Brain microvascular endothelial cell (primary cell): ENCODE measurements at regions not wholly inside any gene's neighbourhood (a gene's known extent, or its start where the extent isn't known, plus 50 kb on each side); places are given as distances from the start of the nearest gene placed in this dataset.
A peak's percentile ranks its signal among the peaks of the same experiment; 100 is the strongest.

ENCODE experiments used
- DNase-seq: peaks from one replicate; pipeline ENCODE4 v3.0.0-alpha.2; 2020
- H3K27ac ChIP-seq: fragments of 250-450 bp; sonication (Bioruptor Pico); 2 replicates; pipeline ENCODE4 v1.5.1; 2020; ENCODE audit warnings: mild to moderate bottlenecking, moderate library complexity
- H3K27me3 ChIP-seq: fragments of 250-450 bp; sonication (Bioruptor Pico); replicated peaks from 2 replicates; pipeline ENCODE4 v1.5.1; 2020; ENCODE audit warnings: mild to moderate bottlenecking
- H3K36me3 ChIP-seq: fragments of 250-450 bp; sonication (Bioruptor Pico); replicated peaks from 2 replicates; pipeline ENCODE4 v1.5.1; 2020; ENCODE audit warnings: mild to moderate bottlenecking
- H3K4me3 ChIP-seq: 2 replicates; pipeline ENCODE4 v1.5.1; 2011; ENCODE audit warnings: low read depth, mild to moderate bottlenecking, control low read depth, low read length, moderate library complexity
- in situ Hi-C: cut with HindIII; loops from 2 replicates; pipeline ENCODE4 v1.10.0; 2017; ENCODE audit warnings: low sequenced_read_pairs, low pct_ligation_motif_present
- TF ChIP-seq, protein P1 (sequence below): IDR thresholded peaks from 2 replicates; pipeline ENCODE4 v1.5.1; 2011; ENCODE audit warnings: low read depth, mild to moderate bottlenecking, moderate library complexity, low read length, control low read depth, inconsistent platforms; ENCODE audit errors: missing control alignments

DNA sequence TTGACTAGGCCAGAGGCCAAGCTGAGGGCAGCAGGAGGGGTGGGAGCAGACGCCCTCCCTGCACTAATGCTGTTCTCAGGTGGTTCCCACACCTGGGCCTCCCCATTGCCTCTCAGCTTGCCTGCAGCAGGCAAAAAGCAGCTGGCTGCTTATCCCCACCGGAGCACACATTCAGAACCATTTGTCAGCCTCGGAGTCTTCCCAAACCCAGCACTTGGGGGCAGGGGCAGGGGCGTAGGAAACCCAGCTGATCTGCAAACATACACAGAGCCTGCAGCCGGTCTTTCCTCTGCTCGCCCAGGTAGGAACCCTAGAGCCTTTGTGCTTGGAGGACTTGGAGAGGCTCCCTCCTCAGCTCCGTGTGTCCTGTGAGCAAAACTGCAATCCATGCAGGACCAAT, 249.8 kb downstream of the CYP26B1 start:
- no peak for DNase-seq
- Histone ChIP-seq H3K27me3 (no peaks in the 10 kb centered on the region), H3K36me3 (no peaks in the 10 kb centered on the region), H3K4me3 (no peak overlapping the region), H3K27ac (no peak overlapping the region)
- in situ Hi-C loops, result no loop called here
- TF ChIP-seq, protein P1, sequence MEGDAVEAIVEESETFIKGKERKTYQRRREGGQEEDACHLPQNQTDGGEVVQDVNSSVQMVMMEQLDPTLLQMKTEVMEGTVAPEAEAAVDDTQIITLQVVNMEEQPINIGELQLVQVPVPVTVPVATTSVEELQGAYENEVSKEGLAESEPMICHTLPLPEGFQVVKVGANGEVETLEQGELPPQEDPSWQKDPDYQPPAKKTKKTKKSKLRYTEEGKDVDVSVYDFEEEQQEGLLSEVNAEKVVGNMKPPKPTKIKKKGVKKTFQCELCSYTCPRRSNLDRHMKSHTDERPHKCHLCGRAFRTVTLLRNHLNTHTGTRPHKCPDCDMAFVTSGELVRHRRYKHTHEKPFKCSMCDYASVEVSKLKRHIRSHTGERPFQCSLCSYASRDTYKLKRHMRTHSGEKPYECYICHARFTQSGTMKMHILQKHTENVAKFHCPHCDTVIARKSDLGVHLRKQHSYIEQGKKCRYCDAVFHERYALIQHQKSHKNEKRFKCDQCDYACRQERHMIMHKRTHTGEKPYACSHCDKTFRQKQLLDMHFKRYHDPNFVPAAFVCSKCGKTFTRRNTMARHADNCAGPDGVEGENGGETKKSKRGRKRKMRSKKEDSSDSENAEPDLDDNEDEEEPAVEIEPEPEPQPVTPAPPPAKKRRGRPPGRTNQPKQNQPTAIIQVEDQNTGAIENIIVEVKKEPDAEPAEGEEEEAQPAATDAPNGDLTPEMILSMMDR, result no peak

DNA sequence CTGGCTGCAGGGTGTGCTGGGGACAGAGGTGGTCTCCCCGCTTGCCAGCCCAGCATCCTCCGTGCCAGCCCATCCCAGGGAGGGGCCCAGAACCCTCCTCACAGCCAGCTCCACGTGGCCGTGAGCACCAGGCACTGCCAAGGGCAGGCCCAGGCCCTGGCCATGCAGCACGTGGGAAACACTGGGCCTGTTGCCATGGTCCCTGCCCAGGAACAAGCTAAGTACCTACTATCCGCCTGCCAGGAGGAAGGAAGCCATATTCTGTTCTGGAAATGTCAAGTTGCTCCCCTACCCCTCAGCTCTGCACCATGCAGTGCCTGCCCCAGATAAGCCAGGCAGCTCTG, 250.6 kb downstream of the CYP26B1 start:
- Histone ChIP-seq H3K36me3 (no peaks in the 10 kb centered on the region), H3K27ac (no peak overlapping the region), H3K27me3 (no peaks in the 10 kb centered on the region), H3K4me3 (no peak overlapping the region)
- in situ Hi-C loops, result no loop called here
- DNase-seq, result no peak
- TF ChIP-seq, protein P1, result no peak

DNA sequence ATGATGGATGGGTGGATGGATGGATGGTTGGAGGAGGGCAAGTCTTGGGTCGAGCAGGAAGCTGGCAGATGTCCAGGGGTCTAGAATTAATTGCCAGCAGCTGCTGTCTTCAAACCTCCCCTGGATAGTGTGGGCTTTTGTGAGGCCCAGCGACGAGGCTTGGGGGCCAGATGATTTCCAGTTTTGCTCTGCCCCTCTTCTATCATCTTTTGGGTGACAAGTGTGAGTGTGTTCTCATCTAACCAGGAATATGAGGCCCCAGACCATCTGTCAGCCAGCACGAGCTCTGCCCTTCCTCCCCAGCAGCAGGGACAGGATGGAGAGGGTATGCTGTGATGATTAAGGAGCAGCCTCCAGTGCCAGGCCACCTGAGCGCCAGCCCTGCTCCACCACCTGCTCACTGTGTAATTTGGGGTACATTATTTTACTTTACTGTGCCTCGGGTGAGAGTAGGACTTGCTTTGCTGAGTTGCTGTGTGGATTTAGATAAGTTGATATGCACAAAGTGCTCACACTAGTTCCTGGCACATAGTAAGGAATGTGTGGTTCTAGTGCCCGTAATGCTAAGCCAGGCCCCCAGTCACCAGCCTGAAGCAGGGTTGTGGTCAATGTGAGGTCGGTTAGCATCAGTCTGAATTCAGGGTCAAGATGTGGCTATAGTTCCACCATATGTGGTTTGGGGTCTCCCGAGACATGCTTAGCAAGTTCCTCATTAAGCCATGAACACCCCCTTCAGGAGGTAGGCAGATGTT, 251.1 kb downstream of the CYP26B1 start:
- H3K4me3 ChIP-seq, result no peak overlapping the region
- H3K27me3 ChIP-seq, result no peaks in the 10 kb centered on the region
- no peak overlapping the region for H3K27ac ChIP-seq
- in situ Hi-C loops, result no loop called here
- TF ChIP-seq, protein P1, result no peak
- no peak for DNase-seq
- H3K36me3 ChIP-seq, result no peaks in the 10 kb centered on the region

DNA sequence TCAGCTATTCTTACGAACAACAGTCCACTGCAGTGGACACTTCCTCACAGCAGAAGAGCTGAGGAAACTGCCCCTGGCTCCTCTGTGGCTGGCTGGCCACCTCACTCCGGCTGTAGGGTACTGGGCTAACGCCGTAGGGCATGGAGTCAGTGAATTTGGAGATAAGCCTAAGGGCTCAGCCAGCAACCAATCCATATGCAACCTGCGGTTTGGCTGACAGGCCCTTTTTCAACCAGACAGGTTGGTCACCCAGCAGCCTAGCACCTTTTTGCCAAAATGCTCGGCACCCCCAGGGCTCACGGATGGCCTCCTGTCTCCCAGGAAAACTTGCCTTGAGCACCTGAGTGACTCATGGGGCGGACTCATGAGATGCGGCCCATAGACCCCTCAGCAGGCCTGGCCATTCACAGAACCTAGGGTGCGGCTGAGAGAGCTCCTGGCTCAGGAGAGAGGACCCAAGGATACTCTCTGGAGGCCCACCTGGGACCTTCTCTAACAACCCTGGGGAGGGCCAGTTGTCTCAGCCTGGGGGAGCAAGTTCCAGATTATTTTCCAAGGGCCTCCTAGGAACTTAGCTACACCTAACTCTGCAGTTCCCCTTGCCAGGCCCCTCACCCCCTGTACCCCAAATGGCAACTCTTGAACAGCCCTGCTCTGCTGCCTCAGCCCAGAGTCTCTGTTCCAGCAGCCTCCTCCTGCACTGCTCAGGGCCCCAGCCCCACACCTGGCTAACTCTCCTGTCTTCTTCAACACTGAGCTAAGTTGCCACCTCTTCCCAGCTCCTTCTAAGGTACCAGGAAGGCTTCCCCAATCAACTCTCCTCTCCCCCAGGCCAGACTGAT, 252.1 kb downstream of the CYP26B1 start:
- no peaks in the 10 kb centered on the region for H3K36me3 ChIP-seq
- H3K27ac ChIP-seq, result no peak overlapping the region
- in situ Hi-C loops, result no loop called here
- TF ChIP-seq, protein P1, result no peak
- no peak overlapping the region for H3K4me3 ChIP-seq
- H3K27me3 ChIP-seq, result no peaks in the 10 kb centered on the region
- DNase-seq, result no peak

DNA sequence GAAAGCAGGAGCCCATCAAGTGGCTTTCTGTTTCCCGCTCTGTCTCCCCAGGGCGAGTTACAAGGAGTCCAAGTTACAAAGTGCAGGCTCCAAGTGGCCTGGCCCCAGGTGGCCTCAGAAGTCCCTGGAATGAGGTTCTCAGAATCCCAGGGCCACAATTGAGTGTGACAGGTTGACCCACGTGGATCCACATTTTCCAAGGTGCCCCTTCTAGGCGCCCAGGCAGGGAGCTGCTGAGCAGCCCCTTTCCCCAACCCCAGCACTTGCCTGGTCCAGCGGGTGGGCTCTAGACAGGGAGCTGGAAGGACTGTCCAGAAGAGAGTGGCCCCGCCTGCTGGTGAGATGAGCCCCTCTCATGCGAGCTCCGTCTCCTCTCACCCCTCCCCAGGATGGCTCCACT, 253.4 kb downstream of the CYP26B1 start:
- DNase-seq, result no peak
- Histone ChIP-seq H3K27ac (no peak overlapping the region), H3K27me3 (no peaks in the 10 kb centered on the region), H3K36me3 (no peaks in the 10 kb centered on the region), H3K4me3 (no peak overlapping the region)
- in situ Hi-C loops, result no loop called here
- TF ChIP-seq, protein P1, result peak; percentile 7
